A549 (cell line): ENCODE measurements at regions not wholly inside any gene's neighbourhood (a gene's known extent, or its start where the extent isn't known, plus 50 kb on each side); places are given as distances from the start of the nearest gene placed in this dataset.

Experiments used
- ATAC-seq, 2 experiments: fragments of 200-7000 bp in 1 of 2; fragments of >200 bp in 1 of 2; cut with Nextera tagmentation in 1 of 2; cut with Tn5 transposase in 1 of 2; 3 replicates each; pipeline versions ENCODE4 v1.8.0 to v1.9.1; 2018 to 2020; ENCODE audit warnings: mild to moderate bottlenecking in 1 of 2, moderate library complexity in 1 of 2
- CTCF ChIA-PET: fragments of 300-600 bp; sonication (Branson Sonifier 250); formaldehyde crosslinking; extraction: SDS; loops from one replicate; lab custom pipeline; 2021; ENCODE audit warnings: antibody characterized with exemption, inconsistent platforms; lab: Yijun Ruan, JAX
- POLR2A ChIA-PET: fragments of 350-600 bp; formaldehyde crosslinking; extraction: SDS; loops from one replicate; lab custom pipeline; 2021; ENCODE audit warnings: antibody characterized with exemption, inconsistent platforms; lab: Yijun Ruan, JAX
- DNase-seq, 2 experiments: peaks; one replicate each; pipeline versions ENCODE4 v3.0.0 to v3.0.0-alpha.2; 2011 to 2016; ENCODE audit warnings: low read depth in 1 of 2, low spot score in 1 of 2
- FAIRE-seq: peaks from 2 replicates; lab custom pipeline; 2011; peaks lifted over from hg19 to GRCh38; lab: Jason Lieb, UNC
- H3K27ac ChIP-seq, 2 experiments: fragments of >200 bp; sonication (Bioruptor Twin); formaldehyde crosslinking; 3 replicates each; pipeline ENCODE4 v1.5.1; 2016 to 2017
- H3K4me1 ChIP-seq: fragments of >200 bp; sonication (Bioruptor Twin); formaldehyde crosslinking; 3 replicates; pipeline ENCODE4 v1.6.1; 2016
- H3K4me2 ChIP-seq: fragments of >200 bp; sonication (Bioruptor Twin); formaldehyde crosslinking; 3 replicates; pipeline ENCODE4 v1.6.1; 2016
- H3K4me3 ChIP-seq: fragments of >200 bp; sonication (Bioruptor Twin); formaldehyde crosslinking; 3 replicates; pipeline ENCODE4 v1.5.1; 2016
- H3K9me3 ChIP-seq: fragments of >200 bp; sonication (Bioruptor Twin); formaldehyde crosslinking; 3 replicates; pipeline ENCODE4 v1.6.1; 2016
- EHF ChIP-seq: fragments of 250-450 bp; sonication (Bioruptor Pico); IDR thresholded peaks from 2 replicates; pipeline ENCODE4 v1.5.0; 2020; ENCODE audit warnings: mild to moderate bottlenecking
- FOSL2 ChIP-seq, 2 experiments: fragments of 450-650 bp in 1 of 2; fragments of >200 bp in 1 of 2; sonication (Bioruptor Twin) in 1 of 2; formaldehyde crosslinking; IDR thresholded peaks; 2 replicates each; pipeline versions ENCODE4 v1.5.0 to v1.6.1; 2016 to 2020; ENCODE audit warnings: mild to moderate bottlenecking in 1 of 2, moderate library complexity in 1 of 2
- HOXB5 ChIP-seq: fragments of 250-450 bp; sonication (Bioruptor Pico); IDR thresholded peaks from 2 replicates; pipeline ENCODE4 v1.5.0; 2020; ENCODE audit warnings: mild to moderate bottlenecking, moderate library complexity
- JUN ChIP-seq, 2 experiments: fragments of >200 bp; sonication (Bioruptor Twin); formaldehyde crosslinking; IDR thresholded peaks; 2 replicates in 1 of 2; 3 replicates in 1 of 2; pipeline ENCODE4 v1.6.1; 2016 to 2017
- MYC ChIP-seq: IDR thresholded peaks from 2 replicates; pipeline ENCODE4 v1.6.1; 2012; ENCODE audit warnings: mild to moderate bottlenecking, inconsistent platforms, low read length, improper control_type of control experiment, borderline replicate concordance
- NFE2L2 ChIP-seq: fragments of 150-350 bp; conservative IDR thresholded peaks from 2 replicates; pipeline ENCODE4 v1.6.1; 2014; ENCODE audit warnings: low read length
- WGBS: methylation state at CpG from one replicate; pipeline ENCODE4 v1.1.6; 2017; ENCODE audit errors: missing lambda C conversion rate; 5-methylcytosine and 5-hydroxymethylcytosine counted together
- TF ChIP-seq, protein P1 (sequence below): fragments of 200-600 bp; sonication (generic); IDR thresholded peaks from 2 replicates; pipeline ENCODE4 v1.6.1; 2016; ENCODE audit warnings: antibody characterized with exemption, mild to moderate bottlenecking, moderate library complexity

DNA sequence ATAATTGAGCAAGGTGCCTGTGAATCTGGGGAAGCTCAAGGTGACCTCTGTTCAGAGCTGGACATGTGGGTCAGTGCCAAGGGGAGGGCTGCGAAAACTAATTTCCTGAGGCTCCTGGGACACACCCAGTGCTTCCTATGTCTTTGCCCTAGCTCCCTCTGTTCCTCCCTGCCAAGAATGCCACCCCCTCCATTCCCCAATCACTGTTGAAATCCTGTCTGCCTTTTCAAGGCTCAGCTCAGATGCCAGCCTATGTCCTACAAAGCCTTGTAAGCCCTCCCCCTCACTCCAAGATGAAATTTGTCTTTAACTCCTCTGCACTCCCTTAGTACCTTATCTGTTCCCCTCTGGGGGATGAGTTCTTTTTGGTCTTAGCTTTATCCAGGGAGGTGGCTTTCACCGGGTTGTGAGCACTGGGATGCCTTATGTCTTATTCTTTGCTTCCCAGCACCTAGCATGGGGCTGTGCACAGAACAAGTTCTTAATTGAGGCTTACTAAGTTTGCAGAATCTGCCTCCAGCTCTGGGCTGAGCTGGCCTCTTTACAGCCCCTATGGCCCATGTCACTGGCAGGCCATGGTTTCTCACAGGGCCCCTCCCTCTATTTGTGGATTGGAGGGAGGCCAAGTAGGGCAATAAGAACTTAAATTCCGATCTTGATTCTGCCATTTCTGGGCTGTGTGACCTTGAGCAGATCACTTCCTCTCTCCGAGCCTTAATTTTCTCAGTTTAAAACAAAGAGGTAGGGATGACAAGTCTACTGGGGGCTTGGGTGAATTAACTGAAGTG, 51.5 kb upstream of the EPB41L1 start:
- H3K4me1 ChIP-seq: peaks cover 64% of the 10 kb centered on the region
- ATAC-seq: peak; percentile 26 to 52; a peak in 3 of 6 replicates
- 45% methylated on average over 4 of the region's 4 CpGs for WGBS
- ChIA-PET POLR2A (interaction anchor here (0.6 kb wide), 1 partner anchor 360 kb away, joined by 7 read pairs; no protein-coding TSS in a partner anchor), CTCF (interaction anchor here (0.6 to 2.5 kb wide), 7 partner anchors 11 to 781 kb away, joined by 3 to 16 read pairs (median 5); no protein-coding TSS in a partner anchor)
- H3K27ac ChIP-seq: peak overlapping the region; percentile 41 to 56; a peak in 5 of 6 replicates
- peak in 1 of 2 experiments; percentile 35 for DNase-seq
- no peak for TF ChIP-seq JUN (IDR thresholded peaks at IDR 0.05)
- no peak for TF ChIP-seq MYC
- no peak for TF ChIP-seq HOXB5
- TF ChIP-seq, protein P1, sequence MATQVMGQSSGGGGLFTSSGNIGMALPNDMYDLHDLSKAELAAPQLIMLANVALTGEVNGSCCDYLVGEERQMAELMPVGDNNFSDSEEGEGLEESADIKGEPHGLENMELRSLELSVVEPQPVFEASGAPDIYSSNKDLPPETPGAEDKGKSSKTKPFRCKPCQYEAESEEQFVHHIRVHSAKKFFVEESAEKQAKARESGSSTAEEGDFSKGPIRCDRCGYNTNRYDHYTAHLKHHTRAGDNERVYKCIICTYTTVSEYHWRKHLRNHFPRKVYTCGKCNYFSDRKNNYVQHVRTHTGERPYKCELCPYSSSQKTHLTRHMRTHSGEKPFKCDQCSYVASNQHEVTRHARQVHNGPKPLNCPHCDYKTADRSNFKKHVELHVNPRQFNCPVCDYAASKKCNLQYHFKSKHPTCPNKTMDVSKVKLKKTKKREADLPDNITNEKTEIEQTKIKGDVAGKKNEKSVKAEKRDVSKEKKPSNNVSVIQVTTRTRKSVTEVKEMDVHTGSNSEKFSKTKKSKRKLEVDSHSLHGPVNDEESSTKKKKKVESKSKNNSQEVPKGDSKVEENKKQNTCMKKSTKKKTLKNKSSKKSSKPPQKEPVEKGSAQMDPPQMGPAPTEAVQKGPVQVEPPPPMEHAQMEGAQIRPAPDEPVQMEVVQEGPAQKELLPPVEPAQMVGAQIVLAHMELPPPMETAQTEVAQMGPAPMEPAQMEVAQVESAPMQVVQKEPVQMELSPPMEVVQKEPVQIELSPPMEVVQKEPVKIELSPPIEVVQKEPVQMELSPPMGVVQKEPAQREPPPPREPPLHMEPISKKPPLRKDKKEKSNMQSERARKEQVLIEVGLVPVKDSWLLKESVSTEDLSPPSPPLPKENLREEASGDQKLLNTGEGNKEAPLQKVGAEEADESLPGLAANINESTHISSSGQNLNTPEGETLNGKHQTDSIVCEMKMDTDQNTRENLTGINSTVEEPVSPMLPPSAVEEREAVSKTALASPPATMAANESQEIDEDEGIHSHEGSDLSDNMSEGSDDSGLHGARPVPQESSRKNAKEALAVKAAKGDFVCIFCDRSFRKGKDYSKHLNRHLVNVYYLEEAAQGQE: no peak
- no peak for TF ChIP-seq NFE2L2
- H3K9me3 ChIP-seq: no peaks in the 10 kb centered on the region
- no peak overlapping the region for H3K4me3 ChIP-seq
- peak overlapping the region; percentile 50 for H3K4me2 ChIP-seq
- FAIRE-seq: no peak

DNA sequence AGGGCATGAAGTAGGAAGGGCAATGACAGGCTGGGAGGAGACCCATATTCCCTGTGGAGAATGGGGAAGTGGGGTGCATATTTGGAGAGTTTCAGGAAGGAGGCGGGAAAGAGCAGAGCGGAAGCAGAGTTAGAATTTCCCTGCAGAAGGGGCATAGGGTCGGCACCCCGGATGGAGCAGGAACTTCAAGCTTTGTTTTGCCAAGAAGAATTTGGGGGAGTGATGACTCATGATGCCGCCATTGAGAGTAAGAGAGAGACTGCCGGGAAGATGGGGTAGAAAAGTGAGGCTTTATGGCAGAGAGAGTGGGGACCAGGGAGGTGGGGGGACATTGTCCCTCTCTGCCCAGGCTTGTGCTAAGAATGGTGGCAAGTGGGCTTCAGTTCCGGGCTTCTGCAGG, 50.3 kb upstream of the EPB41L1 start:
- DNase-seq (no peak), FAIRE-seq (no peak), ATAC-seq (no peak)
- TF ChIP-seq FOSL2 (IDR thresholded peaks at IDR 0.05) (no peak), FOSL2 (CRISPR knock-in tag; IDR thresholded peaks at IDR 0.05) (0 out of 2 replicates have a peak, but pooled peaks have one; percentile 22), EHF (no peak)
- H3K4me2 ChIP-seq: peak overlapping the region; percentile 5
- no peaks in the 10 kb centered on the region for H3K9me3 ChIP-seq
- H3K4me3 ChIP-seq: no peak overlapping the region
- peak overlapping the region in 1 of 2 experiments; percentile 80; a peak in 3 of 6 replicates for H3K27ac ChIP-seq
- 87% methylated on average over 7 of the region's 7 CpGs for WGBS
- CTCF ChIA-PET: interaction anchor here (1.2 to 2.5 kb wide), 3 partner anchors 23 to 111 kb away, joined by 3 to 16 read pairs (median 4); no protein-coding TSS in a partner anchor
- POLR2A ChIA-PET: no interaction called here
- H3K4me1 ChIP-seq: peaks cover 57% of the 10 kb centered on the region
